HEK293 (cell line): ENCODE measurements at regions not wholly inside any gene's neighbourhood (a gene's known extent, or its start where the extent isn't known, plus 50 kb on each side); places are given as distances from the start of the nearest gene placed in this dataset.

Experiments
- CTCF ChIA-PET: fragments of 350-600 bp; formaldehyde crosslinking; extraction: SDS; loops from one replicate; lab custom pipeline; 2021; ENCODE audit warnings: antibody characterized with exemption; lab: Yijun Ruan, JAX
- POLR2A ChIA-PET: fragments of 300-600 bp; formaldehyde crosslinking; extraction: SDS; loops from one replicate; lab custom pipeline; 2020; ENCODE audit warnings: antibody characterized with exemption, inconsistent platforms; lab: Yijun Ruan, JAX
- H3K27ac ChIP-seq: fragments of 200-500 bp; sonication (Bioruptor generic); 2 replicates; pipeline ENCODE4 v1.5.1; 2014; ENCODE audit warnings: low read depth, low read length, control low read depth, inconsistent platforms; ENCODE audit errors: extremely low read depth
- H3K36me3 ChIP-seq, 2 experiments: fragments of 200-500 bp in 1 of 2; sonication (Bioruptor generic) in 1 of 2; 1 replicate in 1 of 2; 2 replicates in 1 of 2; pipeline ENCODE4 v1.5.1; 2014 to 2017; ENCODE audit warnings: inconsistent platforms in 2 of 2, low read length in 2 of 2; ENCODE audit not compliant: control insufficient read depth in 2 of 2, insufficient read depth in 1 of 2
- H3K4me1 ChIP-seq: fragments of 200-500 bp; sonication (Bioruptor generic); 2 replicates; pipeline ENCODE4 v1.5.1; 2014; ENCODE audit warnings: mild to moderate bottlenecking, low read length, inconsistent platforms; ENCODE audit not compliant: control insufficient read depth, insufficient read depth
- H3K4me3 ChIP-seq: 2 replicates; pipeline ENCODE4 v1.5.1; 2011; ENCODE audit warnings: low read depth, mild to moderate bottlenecking, control low read depth, low read length, moderate library complexity
- H3K9me3 ChIP-seq: fragments of 200-500 bp; sonication (Bioruptor generic); 2 replicates; pipeline ENCODE4 v1.5.1; 2014; ENCODE audit warnings: low read depth, low read length, inconsistent platforms; ENCODE audit not compliant: control insufficient read depth, insufficient read depth
- YY2 ChIP-seq: fragments of 450-650 bp; formaldehyde crosslinking; IDR thresholded peaks from 2 replicates; pipeline ENCODE4 v1.5.1; 2016; ENCODE audit warnings: missing biosample characterization, missing genetic modification characterization
- ZBTB7A ChIP-seq: fragments of 450-650 bp; formaldehyde crosslinking; IDR thresholded peaks from 2 replicates; pipeline ENCODE4 v1.5.1; 2016; ENCODE audit warnings: low read depth, missing biosample characterization, missing genetic modification characterization
- ZEB2 ChIP-seq: fragments of 450-650 bp; formaldehyde crosslinking; IDR thresholded peaks from 2 replicates; pipeline ENCODE4 v1.5.1; 2016; ENCODE audit warnings: missing biosample characterization, missing genetic modification characterization
- ZNF10 ChIP-seq: fragments of 450-650 bp; formaldehyde crosslinking; IDR thresholded peaks from 2 replicates; pipeline ENCODE4 v1.5.1; 2017; ENCODE audit warnings: missing biosample characterization, missing genetic modification characterization
- ZNF157 ChIP-seq: fragments of 450-650 bp; formaldehyde crosslinking; IDR thresholded peaks from 2 replicates; pipeline ENCODE4 v1.5.1; 2016; ENCODE audit warnings: missing biosample characterization, missing genetic modification characterization
- ZNF175 ChIP-seq: fragments of 450-650 bp; formaldehyde crosslinking; IDR thresholded peaks from 2 replicates; pipeline ENCODE4 v1.5.1; 2016; ENCODE audit warnings: missing biosample characterization, missing genetic modification characterization
- ZNF274 ChIP-seq, 2 experiments: fragments of 200-500 bp in 1 of 2; fragments of 450-650 bp in 1 of 2; sonication (Bioruptor generic) in 1 of 2; formaldehyde crosslinking in 1 of 2; IDR thresholded peaks; 2 replicates each; pipeline versions ENCODE4 v1.5.1 to v1.6.1; 2014 to 2016; ENCODE audit warnings: borderline replicate concordance in 1 of 2, inconsistent platforms in 1 of 2, low read length in 1 of 2, missing biosample characterization in 1 of 2, missing genetic modification characterization in 1 of 2
- ZNF302 ChIP-seq: fragments of 450-650 bp; formaldehyde crosslinking; IDR thresholded peaks from 2 replicates; pipeline ENCODE4 v1.5.1; 2016; ENCODE audit warnings: missing biosample characterization, missing genetic modification characterization, low read depth
- ZNF341 ChIP-seq: fragments of 450-650 bp; formaldehyde crosslinking; IDR thresholded peaks from 2 replicates; pipeline ENCODE4; 2016; ENCODE audit warnings: low read depth, missing biosample characterization, missing genetic modification characterization
- ZNF48 ChIP-seq: fragments of 450-650 bp; formaldehyde crosslinking; IDR thresholded peaks from 2 replicates; pipeline ENCODE4 v1.5.1; 2016; ENCODE audit warnings: missing biosample characterization, missing genetic modification characterization
- ZNF610 ChIP-seq: fragments of 450-650 bp; formaldehyde crosslinking; IDR thresholded peaks from 2 replicates; pipeline ENCODE4 v1.5.1; 2016; ENCODE audit warnings: missing biosample characterization, missing genetic modification characterization, borderline replicate concordance
- ZNF624 ChIP-seq: fragments of 450-650 bp; formaldehyde crosslinking; IDR thresholded peaks from 2 replicates; pipeline ENCODE4 v1.5.1; 2017; ENCODE audit warnings: missing biosample characterization, missing genetic modification characterization
- ZNF76 ChIP-seq: fragments of 450-650 bp; formaldehyde crosslinking; IDR thresholded peaks from 2 replicates; pipeline ENCODE4; 2016; ENCODE audit warnings: low read depth, missing biosample characterization, missing genetic modification characterization, borderline replicate concordance
- TF ChIP-seq, protein P1 (sequence below): sonication (generic); formaldehyde crosslinking; IDR thresholded peaks from 2 replicates; pipeline ENCODE4 v1.8.1; 2022; ENCODE audit warnings: mild to moderate bottlenecking, moderate library complexity, missing genetic modification reagents
- TF ChIP-seq, protein P2 (sequence below): fragments of 450-650 bp; formaldehyde crosslinking; IDR thresholded peaks from 2 replicates; pipeline ENCODE4 v1.5.1; 2017; ENCODE audit warnings: missing biosample characterization, missing genetic modification characterization
- TF ChIP-seq, protein P3 (sequence below): fragments of 450-650 bp; formaldehyde crosslinking; IDR thresholded peaks from 2 replicates; pipeline ENCODE4 v1.5.1; 2017; ENCODE audit warnings: missing biosample characterization, missing genetic modification characterization
- TF ChIP-seq, protein P4 (sequence below): fragments of 450-650 bp; formaldehyde crosslinking; IDR thresholded peaks from 2 replicates; pipeline ENCODE4 v1.5.1; 2016; ENCODE audit warnings: missing biosample characterization, missing genetic modification characterization
- TF ChIP-seq, protein P5 (sequence below): fragments of 450-650 bp; formaldehyde crosslinking; IDR thresholded peaks from 2 replicates; pipeline ENCODE4 v1.5.1; 2016; ENCODE audit warnings: missing biosample characterization, missing genetic modification characterization

DNA sequence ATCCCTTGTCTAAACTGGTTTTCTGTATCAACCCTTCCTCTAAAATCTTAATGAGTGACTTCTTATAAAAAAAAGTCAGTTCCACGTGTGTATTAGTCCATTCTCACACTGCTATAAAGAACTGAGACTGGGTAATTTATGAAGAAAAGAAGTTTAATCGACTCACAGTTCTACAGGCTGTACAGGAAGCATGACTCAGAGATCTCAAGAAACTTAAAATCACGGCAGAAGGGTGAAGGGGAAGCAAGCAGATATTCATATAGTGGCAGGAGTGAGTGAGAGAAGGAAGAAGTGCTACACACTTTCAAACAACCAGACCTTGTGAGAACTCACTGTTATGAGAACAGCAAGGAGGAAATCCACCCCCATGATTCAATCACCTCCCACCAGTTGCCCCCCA is 307.8 kb upstream of the ARRDC3 start (continued):
- no peak for TF ChIP-seq ZNF274 (IDR thresholded peaks at IDR 0.05; ENCODE audit: low read length)
- TF ChIP-seq ZNF274 (tag by site-specific recombination; IDR thresholded peaks at IDR 0.05; ENCODE audit: borderline replicate concordance) = no peak
- TF ChIP-seq ZNF341 = no peak
- TF ChIP-seq ZNF175 (tag by site-specific recombination) = no peak
- TF ChIP-seq, protein P1, sequence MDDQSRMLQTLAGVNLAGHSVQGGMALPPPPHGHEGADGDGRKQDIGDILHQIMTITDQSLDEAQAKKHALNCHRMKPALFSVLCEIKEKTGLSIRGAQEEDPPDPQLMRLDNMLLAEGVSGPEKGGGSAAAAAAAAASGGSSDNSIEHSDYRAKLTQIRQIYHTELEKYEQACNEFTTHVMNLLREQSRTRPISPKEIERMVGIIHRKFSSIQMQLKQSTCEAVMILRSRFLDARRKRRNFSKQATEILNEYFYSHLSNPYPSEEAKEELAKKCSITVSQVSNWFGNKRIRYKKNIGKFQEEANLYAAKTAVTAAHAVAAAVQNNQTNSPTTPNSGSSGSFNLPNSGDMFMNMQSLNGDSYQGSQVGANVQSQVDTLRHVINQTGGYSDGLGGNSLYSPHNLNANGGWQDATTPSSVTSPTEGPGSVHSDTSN (CRISPR knock-in tag) = no peak
- TF ChIP-seq ZNF302 (tag by site-specific recombination) = no peak
- TF ChIP-seq ZBTB7A = no peak
- TF ChIP-seq ZNF76 (tag by site-specific recombination) = no peak
- TF ChIP-seq YY2 = no peak
- no peak for TF ChIP-seq ZNF610 (tag by site-specific recombination)
- TF ChIP-seq ZEB2 (tag by site-specific recombination) = no peak
- no peak for TF ChIP-seq ZNF624 (tag by site-specific recombination)
- TF ChIP-seq, protein P2, sequence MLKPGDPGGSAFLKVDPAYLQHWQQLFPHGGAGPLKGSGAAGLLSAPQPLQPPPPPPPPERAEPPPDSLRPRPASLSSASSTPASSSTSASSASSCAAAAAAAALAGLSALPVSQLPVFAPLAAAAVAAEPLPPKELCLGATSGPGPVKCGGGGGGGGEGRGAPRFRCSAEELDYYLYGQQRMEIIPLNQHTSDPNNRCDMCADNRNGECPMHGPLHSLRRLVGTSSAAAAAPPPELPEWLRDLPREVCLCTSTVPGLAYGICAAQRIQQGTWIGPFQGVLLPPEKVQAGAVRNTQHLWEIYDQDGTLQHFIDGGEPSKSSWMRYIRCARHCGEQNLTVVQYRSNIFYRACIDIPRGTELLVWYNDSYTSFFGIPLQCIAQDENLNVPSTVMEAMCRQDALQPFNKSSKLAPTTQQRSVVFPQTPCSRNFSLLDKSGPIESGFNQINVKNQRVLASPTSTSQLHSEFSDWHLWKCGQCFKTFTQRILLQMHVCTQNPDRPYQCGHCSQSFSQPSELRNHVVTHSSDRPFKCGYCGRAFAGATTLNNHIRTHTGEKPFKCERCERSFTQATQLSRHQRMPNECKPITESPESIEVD = no peak
- no peak for TF ChIP-seq ZNF157 (tag by site-specific recombination)
- no peak for TF ChIP-seq ZNF48 (tag by site-specific recombination)
- TF ChIP-seq, protein P3, sequence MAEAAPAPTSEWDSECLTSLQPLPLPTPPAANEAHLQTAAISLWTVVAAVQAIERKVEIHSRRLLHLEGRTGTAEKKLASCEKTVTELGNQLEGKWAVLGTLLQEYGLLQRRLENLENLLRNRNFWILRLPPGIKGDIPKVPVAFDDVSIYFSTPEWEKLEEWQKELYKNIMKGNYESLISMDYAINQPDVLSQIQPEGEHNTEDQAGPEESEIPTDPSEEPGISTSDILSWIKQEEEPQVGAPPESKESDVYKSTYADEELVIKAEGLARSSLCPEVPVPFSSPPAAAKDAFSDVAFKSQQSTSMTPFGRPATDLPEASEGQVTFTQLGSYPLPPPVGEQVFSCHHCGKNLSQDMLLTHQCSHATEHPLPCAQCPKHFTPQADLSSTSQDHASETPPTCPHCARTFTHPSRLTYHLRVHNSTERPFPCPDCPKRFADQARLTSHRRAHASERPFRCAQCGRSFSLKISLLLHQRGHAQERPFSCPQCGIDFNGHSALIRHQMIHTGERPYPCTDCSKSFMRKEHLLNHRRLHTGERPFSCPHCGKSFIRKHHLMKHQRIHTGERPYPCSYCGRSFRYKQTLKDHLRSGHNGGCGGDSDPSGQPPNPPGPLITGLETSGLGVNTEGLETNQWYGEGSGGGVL (tag by site-specific recombination) = no peak

DNA sequence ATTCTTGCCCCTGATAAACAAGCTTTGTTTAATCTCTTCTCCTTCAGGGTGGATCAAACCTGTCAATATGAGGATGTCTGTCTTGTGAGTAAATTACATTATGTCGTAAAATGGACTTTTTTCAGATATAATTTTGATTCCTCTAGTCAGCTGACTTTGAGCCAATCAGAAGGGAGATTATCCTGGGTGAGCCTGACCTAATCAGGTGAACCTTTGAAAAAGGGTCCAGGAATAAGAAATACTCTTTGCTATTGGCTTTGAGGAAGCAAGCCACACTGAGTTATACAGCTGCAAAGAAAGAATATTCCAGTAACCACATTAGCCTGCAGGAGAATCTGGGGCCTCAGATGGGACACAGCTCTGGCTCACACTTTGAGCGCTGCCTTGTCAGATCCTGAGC is 304.3 kb upstream of the ARRDC3 start:
- ChIA-PET POLR2A (no interaction called here), CTCF (no interaction called here)
- no peaks in the 10 kb centered on the region for H3K36me3 ChIP-seq
- no peaks in the 10 kb centered on the region for H3K9me3 ChIP-seq
- peak; percentile 94 for TF ChIP-seq ZNF10 (tag by site-specific recombination)
- TF ChIP-seq, protein P4, sequence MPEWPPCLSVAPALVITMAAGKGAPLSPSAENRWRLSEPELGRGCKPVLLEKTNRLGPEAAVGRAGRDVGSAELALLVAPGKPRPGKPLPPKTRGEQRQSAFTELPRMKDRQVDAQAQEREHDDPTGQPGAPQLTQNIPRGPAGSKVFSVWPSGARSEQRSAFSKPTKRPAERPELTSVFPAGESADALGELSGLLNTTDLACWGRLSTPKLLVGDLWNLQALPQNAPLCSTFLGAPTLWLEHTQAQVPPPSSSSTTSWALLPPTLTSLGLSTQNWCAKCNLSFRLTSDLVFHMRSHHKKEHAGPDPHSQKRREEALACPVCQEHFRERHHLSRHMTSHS = no peak
- TF ChIP-seq, protein P5, sequence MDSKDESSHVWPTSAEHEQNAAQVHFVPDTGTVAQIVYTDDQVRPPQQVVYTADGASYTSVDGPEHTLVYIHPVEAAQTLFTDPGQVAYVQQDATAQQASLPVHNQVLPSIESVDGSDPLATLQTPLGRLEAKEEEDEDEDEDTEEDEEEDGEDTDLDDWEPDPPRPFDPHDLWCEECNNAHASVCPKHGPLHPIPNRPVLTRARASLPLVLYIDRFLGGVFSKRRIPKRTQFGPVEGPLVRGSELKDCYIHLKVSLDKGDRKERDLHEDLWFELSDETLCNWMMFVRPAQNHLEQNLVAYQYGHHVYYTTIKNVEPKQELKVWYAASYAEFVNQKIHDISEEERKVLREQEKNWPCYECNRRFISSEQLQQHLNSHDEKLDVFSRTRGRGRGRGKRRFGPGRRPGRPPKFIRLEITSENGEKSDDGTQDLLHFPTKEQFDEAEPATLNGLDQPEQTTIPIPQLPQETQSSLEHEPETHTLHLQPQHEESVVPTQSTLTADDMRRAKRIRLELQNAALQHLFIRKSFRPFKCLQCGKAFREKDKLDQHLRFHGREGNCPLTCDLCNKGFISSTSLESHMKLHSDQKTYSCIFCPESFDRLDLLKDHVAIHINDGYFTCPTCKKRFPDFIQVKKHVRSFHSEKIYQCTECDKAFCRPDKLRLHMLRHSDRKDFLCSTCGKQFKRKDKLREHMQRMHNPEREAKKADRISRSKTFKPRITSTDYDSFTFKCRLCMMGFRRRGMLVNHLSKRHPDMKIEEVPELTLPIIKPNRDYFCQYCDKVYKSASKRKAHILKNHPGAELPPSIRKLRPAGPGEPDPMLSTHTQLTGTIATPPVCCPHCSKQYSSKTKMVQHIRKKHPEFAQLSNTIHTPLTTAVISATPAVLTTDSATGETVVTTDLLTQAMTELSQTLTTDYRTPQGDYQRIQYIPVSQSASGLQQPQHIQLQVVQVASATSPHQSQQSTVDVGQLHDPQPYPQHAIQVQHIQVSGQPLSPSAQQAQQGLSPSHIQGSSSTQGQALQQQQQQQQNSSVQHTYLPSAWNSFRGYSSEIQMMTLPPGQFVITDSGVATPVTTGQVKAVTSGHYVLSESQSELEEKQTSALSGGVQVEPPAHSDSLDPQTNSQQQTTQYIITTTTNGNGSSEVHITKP (tag by site-specific recombination) = no peak
- H3K27ac ChIP-seq = no peak overlapping the region
- no peak overlapping the region for H3K4me3 ChIP-seq
- no peaks in the 10 kb centered on the region for H3K4me1 ChIP-seq
